Heart left ventricle (tissue), 13 donors: ENCODE measurements at regions not wholly inside any gene's neighbourhood (a gene's known extent, or its start where the extent isn't known, plus 50 kb on each side); places are given as distances from the start of the nearest gene placed in this dataset.
"Not testable (repeated sequence)": the region's sequence is repeated elsewhere in the genome, so short reads cannot be mapped to it uniquely, and the experiment has no call there.

Experiments used
- CTCF ChIP-seq, 12 donors: fragments of 200-600 bp; sonication (generic) in 4 of 12; IDR thresholded peaks; one replicate each; pipeline versions ENCODE4 v1.5.0 to v1.8.0; 2018 to 2022; ENCODE audit warnings: antibody characterized with exemption in 12 of 12, mild to moderate bottlenecking in 5 of 12
- POLR2A ChIP-seq, 2 donors: fragments of 450-650 bp; IDR thresholded peaks; one replicate each; pipeline ENCODE4 v1.6.1; 2017; ENCODE audit warnings: antibody characterized with exemption in 2 of 2, mild to moderate bottlenecking in 2 of 2, moderate library complexity in 2 of 2
- donor health status: ischemic (EF 13 %, LVEDD 7.1; RV severe dilation, severe dysfunction).
- donor health status: DM: no; HTN: yes; CAD: no.
- donor health status: DM: no; HTN: no; CAD: no.
- donor health status: ischemic (EF 25% LVEDD 6.9; RV normal size, moderate dysfunction).
- donor health status: ischemic (EF 25% LVEDD 5.7; RV mildly dilated, moderate dysfunction).
- donor health status: ischemic (EF 35%, LVEDD 5.7; RV mildly dilated, moderate dysfunction).
- donor health status: nonischemic (EF 11% LVEDD 7.7; RV severe dilation, severe dysfunction).
- donor health status: DM: yes; HTN: yes; CAD: no.
- donor health status: PGD.
- donor health status: ischemic (EF 29% LVEDD 5.4; RV normal size, mild dysfunction).
- donor health status: nonischemic (EF 23%, LVEDD 6.1; RV moderate dilation, normal function).

- not testable (repeated sequence) for TF ChIP-seq POLR2A, CTCF (IDR thresholded peaks at IDR 0.05)
These were observed 684.9 kb downstream of the CDY1 start for GRCh38 chrY:26306630-26307385.
